Keratinocyte (primary cell): ENCODE measurements at regions not wholly inside any gene's neighbourhood (a gene's known extent, or its start where the extent isn't known, plus 50 kb on each side); places are given as distances from the start of the nearest gene placed in this dataset.

Experiments
- EZH2 ChIP-seq: IDR thresholded peaks from one replicate; pipeline ENCODE4 v1.6.1; 2012; ENCODE audit warnings: inconsistent platforms, mild to moderate bottlenecking, low read length, moderate library complexity
- TF ChIP-seq, protein P1 (sequence below), 3 experiments: IDR thresholded peaks in 1 of 3; conservative IDR thresholded peaks in 1 of 3; optimal IDR thresholded peaks in 1 of 3; 2 replicates in 2 of 3; 3 replicates in 1 of 3; pipeline versions ENCODE3 to v1.5.1; 2011; ENCODE audit warnings: low read length in 3 of 3, mild to moderate bottlenecking in 3 of 3, moderate library complexity in 2 of 3, control low read depth in 1 of 3, inconsistent platforms in 1 of 3; ENCODE audit not compliant: insufficient read depth in 2 of 3; ENCODE audit errors: extremely low read depth in 1 of 3

DNA sequence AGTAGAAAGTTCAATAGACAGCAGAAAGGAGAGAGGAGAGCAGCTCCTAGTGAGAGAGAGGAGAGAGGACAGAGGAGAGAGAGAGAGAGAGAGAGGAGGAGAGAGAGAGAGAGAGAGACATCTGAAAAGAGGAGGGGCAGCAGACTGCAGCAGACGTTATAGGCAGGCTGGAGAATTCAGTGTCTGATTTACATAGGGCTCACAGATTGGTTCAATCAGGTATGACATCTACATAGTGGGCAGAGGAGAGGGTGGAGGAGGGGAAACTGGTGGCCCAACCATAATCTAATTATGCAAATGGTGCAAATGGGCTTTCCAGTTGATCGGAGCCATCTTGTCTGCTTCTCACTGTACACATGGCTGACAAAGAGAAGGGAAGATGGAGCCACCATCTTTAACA, 221.3 kb upstream of the TRPC4 start:
- TF ChIP-seq, protein P1, sequence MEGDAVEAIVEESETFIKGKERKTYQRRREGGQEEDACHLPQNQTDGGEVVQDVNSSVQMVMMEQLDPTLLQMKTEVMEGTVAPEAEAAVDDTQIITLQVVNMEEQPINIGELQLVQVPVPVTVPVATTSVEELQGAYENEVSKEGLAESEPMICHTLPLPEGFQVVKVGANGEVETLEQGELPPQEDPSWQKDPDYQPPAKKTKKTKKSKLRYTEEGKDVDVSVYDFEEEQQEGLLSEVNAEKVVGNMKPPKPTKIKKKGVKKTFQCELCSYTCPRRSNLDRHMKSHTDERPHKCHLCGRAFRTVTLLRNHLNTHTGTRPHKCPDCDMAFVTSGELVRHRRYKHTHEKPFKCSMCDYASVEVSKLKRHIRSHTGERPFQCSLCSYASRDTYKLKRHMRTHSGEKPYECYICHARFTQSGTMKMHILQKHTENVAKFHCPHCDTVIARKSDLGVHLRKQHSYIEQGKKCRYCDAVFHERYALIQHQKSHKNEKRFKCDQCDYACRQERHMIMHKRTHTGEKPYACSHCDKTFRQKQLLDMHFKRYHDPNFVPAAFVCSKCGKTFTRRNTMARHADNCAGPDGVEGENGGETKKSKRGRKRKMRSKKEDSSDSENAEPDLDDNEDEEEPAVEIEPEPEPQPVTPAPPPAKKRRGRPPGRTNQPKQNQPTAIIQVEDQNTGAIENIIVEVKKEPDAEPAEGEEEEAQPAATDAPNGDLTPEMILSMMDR (optimal IDR thresholded peaks at IDR 0.05 in 1 of 3, IDR thresholded peaks at IDR 0.05 in 1 of 3, conservative IDR thresholded peaks at IDR 0.05 in 1 of 3; ENCODE audit: extremely low read depth in 1 of 3, insufficient read depth in 2 of 3, low read length in 3 of 3), result no peak
- no peak for TF ChIP-seq EZH2
